NCI-H526 (cell line): ENCODE measurements at regions not wholly inside any gene's neighbourhood (a gene's known extent, or its start where the extent isn't known, plus 50 kb on each side); places are given as distances from the start of the nearest gene placed in this dataset.

Experiments used
- DNase-seq, 2 experiments: peaks; one replicate each; lab custom pipeline; 2025; lab: John Stamatoyannopoulos, UW

DNA sequence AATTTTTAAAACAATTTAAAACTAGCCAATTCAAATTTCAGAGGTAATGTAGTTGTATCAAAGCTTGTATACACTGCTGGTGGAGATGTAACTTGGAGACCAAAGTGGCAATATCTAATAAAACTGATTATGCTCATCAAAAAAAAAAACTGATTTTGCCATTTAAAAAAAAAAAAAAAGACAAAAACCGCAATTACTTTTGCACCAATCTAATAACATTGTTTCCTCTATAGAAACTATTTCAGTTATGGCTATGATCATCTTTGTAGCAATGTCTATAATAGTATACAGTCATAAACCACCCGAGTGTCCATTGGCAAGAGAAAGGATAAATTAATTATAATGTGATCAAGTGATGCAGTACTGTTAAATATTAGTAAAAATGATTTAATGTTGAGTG lies 149.3 kb upstream of the SEMA6D start:
- DNase-seq, result no peak

DNA sequence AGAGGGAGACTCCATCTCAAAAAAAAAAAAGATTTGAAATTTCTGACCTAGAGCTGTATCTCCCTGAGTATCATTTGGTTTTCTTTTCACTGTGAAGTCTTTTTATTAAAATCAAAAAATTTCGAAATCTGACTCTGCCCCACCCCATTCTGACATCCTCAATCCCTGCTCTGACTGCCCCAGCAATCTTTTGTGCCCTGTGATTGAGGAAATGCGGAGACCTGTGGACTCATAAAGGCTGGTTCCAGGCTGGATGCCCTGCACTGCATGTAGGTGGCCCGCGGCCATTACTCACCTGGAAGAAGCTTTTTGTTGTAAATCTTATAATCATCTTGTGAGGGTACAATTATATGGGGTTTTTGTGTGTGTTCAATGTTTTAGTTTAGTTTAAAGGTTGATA lies 147.3 kb upstream of the SEMA6D start:
- no peak for DNase-seq

DNA sequence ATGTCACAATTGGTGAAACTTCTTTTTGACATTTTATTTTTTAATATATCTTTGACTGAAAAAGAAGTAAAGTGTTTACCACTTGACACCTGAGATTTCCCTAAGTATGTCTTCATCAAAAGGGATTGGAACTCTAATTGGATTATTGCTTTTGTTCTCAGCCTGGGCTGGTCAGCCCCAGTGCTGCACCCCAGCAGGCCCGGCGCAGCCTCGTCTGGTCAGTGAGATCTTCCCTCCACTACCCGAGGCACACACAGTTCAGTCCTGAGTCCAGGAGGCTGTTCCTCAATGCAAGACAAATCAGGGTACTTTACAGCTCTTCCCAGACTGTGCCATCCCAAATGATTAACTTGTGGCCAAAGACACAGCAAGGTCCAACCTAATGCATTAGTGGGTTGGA lies 146.9 kb upstream of the SEMA6D start:
- no peak for DNase-seq

DNA sequence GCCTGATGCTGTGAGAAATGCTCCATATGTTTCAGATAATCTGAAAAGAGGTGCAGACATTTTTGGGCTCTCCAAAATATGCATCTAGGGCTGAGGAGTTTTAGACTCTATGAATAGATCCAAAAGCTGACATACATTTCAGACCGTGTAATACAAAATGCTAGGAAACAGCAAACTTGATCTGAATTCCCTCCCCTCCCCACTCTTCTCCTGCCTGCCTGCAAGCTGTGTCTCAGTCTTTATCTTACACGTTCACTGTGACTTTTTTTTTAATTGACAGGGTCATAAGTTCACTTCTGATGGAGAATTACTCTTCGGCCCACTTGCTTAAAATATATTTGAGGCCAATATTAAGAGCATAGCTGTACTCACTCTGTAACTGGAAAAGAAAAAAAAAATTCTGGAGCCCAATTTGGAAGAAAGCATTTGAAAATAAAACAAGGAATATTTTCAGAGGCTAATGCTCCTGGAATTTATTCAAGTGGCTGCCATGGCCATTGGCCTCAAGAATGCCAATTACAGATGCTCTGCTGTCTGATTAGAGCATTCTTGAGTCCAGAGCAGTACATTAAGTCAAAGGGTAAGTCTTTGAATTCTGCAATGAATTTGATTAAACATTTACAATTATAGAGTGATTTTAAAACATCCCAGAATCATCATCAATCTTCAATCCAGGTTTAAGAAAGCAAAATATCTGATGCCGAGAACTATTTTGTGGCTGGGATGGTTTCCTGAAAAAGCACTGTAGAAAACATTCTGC lies 146.2 kb upstream of the SEMA6D start:
- no peak for DNase-seq

DNA sequence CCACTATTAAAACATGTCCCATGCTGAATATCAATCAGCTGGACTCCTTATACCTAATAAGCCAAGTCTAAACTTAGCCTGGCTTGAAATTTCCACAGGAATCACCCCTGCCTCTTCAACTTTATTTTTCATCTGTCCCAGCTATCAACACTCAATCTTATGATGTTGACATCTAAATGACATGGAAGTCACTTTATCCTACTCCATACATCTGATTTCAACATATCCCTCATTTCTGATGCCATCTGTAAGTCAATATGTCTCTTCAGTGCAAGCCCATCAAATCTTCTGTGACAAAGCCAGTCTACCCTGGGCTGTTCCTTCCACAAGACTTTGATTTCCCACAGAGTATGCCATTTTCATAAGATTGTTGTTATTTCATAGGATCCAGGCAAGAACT lies 143.6 kb upstream of the SEMA6D start:
- no peak for DNase-seq

DNA sequence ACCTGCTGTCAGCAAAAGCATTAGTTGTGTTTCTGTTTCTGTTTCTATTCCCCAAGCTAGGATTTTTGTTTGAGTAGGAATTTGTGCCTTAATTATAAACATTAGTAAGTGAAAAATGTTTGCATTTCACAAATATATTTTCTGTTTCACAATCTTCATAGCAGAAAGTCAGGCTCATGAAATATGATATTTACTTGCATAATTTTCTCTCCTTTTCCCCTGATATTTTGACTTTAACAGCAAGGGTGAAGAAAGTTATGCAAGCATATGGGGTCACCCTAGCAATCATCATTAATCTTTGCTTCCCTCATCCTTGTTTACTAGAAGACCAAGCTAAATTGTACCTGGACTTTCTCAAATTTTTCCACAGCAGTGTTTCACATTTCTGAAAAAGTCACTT lies 140.3 kb upstream of the SEMA6D start:
- no peak for DNase-seq

DNA sequence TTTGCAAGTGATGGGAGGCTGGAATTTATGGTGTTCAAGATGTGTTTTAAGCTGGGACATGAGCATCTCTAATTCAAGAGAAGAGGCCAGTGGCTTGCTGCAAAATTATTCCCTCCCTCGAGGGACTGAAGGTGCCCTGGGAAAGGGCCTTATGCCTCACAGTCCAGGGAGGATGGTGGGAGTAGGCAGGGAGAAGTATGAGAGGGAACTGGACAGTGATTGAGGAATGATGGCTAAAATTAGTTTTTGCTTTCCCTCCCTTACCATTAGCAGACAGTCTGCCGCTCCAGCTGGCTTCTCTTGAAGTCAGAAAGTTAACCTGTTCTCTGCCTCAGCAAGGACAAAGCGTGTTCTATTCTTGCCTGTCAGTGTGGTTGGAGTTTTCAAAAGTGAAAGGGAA lies 139.8 kb upstream of the SEMA6D start:
- no peak for DNase-seq

DNA sequence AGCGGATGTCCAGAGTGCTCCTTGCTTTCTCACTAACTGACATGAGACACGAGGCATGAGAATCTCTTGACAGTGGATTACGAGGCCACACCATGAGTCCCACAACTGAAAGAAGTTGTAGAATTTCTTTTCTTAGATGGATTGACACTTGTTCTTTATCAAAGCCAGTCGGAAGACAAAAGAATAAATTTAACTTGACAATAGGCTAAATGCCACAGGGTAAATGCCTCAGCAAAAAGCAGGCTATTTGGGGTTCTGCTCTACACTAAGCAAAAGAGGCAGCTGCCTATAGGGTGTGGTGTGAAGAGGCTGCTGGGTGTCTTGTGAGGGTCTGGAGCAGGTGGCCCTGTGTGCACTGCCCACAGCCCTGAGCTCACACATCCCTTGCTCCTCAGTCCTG lies 135.1 kb upstream of the SEMA6D start:
- DNase-seq, result no peak

DNA sequence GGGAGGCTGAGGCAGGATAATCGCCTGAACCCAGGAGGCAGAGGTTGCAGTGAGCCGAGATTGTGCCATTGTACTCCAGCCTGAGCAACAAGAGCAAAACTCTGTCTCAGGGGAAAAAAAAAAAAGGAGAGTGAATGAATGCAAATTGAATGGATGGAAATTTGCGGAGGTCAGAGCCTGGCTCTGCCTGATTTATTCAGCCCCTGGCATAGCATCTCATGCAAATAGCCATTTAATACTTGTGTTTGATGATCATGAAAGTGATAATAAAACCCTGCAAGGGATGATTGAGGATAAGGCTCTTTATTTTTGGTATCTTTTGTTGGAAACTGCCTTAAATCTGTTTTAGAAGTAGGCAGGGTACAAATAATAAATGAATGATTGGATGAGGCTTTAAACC lies 133.0 kb upstream of the SEMA6D start:
- DNase-seq, result no peak

DNA sequence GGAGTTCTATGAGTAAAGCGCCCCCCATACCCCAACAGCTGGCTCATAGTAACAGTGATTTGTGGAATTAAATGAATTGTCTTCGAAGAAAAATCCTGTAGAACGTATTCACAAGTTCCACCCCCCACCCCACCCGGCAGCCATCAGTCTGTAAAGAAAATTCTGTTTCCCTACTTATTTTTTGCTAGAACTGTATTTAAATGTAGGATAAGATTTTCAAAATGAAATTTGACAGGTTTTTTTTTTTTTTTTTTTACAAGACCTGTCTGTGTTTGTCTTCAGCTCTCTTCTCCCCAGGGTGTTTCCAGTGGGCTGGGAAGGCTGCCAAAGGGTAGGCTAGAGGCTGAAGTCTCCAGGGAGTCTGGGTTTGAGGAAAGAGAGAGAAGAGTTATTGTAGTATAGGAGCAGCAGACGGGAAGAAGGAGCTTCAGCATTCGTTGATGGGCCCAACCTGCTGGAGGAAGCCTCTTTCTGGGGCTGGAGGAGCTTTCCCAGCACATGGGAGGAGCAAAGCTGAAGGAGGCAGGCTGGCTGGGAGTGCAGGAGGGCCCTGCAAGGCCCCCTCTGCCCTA lies 130.6 kb upstream of the SEMA6D start:
- DNase-seq, result no peak

DNA sequence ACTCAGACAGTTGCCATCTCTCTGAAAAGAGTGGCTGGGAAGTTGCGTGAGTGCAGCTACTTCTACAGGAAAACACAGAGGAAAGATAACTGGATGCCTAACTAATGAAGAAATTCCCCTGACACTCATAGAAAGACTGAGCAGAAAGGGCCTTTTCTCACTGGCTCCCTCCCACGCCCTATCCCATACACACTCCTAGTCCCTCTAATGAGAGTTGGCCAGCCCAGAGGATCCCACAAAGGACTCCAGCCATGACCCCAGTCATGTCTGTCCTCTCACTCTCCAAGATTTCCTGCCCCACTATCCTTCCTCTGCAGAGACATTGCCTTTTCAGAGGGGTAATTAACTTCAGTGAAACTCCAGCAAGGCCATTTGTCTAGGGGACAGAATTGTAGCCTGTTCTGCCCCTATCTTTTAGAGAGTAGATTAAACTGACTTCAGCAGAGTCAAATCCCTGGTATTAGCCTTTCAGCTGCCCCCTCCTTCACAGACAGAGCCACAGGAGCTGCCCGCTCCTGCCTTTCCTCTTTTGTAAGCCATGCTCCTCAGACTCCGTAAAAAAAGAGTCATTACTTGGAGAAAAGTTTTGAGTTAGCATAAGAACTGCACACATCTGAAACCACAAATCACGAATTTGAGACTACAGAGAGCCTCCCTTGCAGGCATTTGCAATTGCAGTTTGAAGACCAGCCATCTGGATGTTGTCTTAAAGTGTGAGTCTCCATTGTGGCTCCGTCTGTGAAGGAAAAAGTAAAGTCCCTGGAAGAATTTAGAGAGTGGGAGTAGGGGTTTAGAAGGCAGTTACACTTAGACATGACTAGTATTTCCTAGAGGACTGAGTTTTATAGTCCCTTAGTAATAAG lies 129.1 kb upstream of the SEMA6D start:
- no peak for DNase-seq

DNA sequence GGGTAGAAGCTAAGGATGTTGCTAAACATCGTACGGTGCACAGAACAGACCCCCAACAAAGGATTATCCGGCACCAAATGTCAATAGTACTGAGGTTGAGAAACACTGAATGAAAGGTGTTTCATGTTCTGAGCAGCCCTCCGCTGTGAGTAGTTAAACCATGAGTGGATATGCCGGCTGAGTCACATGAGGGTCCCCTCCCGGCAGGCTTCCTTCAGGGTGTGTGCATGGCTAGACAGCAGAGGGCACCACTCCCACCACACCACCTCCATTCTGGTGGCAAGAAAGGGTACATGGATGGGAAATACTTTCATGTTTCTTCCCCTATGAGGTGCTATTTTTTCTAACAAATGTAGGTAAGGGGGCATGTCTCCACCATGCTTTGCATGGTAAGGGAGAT lies 128.3 kb upstream of the SEMA6D start:
- DNase-seq, result no peak

DNA sequence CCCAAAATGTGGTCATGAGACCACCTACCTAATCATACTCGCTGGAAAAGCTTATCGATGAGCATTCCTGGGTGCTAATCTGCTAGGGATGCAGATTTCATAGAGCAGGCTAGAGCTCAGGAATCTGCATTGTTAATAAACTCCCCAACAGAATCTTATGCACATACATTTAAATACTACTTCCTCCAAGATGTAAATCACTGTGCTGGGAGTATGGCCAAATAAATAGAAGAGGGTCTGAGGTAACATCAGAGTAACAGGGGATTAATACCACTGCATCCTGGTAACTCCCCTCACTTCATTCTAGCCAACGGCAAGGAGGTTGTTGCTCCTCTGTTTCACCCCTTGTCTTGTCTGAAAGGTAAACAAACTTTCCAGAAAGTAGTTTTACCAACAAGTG lies 118.3 kb upstream of the SEMA6D start:
- DNase-seq, result no peak

DNA sequence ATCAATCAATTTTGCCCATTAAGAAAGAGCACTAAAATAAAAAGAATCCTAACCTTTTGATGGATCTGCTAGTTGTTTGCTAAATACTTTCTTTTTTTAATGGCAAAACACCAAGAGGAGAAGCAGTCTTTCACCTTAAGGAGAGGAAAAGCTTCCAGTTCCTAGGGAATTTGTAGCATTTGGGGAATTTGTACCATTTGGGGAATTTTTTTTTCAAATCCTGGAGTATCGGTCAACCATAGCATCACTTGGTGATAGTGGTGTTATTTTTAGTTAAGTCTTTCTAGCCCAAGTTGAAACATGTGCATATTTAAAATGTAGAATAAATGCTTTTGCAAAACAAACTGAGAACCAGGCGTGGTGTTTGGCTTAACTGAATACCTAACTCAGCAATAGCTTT lies 117.5 kb upstream of the SEMA6D start:
- no peak for DNase-seq

DNA sequence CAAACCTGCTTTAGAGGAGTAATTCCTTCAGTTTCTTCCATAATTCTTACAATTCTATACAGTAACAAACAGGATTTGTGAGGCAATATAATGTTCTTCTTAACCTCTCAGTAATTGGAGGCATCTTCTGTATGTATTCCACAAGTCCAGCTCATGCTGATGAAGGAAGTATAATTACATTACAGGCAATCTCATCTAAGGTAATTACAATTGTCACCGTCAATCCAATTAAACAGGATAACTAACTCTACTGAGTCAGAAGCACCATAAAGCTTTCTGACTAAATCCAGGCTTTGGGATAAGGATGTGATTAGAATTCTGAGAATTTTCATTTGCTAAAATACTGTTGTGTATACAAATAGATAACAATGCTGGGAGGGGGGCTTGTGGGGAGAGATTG lies 115.2 kb upstream of the SEMA6D start:
- no peak for DNase-seq

DNA sequence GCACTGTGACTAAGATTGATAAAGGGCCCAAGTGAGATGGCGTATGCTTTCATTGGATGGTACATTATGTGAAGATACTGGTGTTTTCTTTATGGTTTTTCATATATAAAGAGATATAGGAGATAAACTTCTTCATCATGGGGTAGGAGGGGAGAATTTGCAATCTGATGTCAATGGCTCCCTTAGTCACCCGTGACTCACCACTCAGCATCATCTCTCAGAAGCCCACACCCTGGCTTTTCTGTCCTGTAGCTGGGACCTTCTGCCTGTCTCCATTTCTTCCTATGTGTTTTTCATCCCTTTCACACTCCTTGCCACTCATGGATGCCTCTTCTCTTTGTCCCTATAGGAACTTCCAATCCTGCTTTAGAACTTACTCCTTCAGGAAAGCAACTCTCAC lies 114.3 kb upstream of the SEMA6D start:
- DNase-seq, result no peak

DNA sequence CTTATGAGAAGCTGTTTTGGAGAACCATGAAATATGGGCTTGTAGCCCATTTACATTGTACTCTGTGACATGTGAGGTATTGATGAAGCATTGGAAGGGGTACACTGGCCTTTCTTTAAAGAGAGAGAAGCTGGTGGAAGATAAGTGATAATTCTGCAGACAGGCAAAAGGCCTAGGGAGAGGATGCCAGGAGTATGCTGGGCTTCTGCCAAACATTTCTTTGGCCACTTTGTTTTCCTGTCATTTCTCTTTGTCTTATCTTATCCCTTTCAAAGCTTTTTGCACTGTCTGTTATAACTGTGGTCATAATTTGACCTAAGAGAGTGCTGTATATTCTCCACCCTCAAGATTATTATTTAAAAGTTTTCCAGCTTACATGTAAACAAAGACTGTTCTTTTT lies 109.6 kb upstream of the SEMA6D start:
- DNase-seq, result no peak

DNA sequence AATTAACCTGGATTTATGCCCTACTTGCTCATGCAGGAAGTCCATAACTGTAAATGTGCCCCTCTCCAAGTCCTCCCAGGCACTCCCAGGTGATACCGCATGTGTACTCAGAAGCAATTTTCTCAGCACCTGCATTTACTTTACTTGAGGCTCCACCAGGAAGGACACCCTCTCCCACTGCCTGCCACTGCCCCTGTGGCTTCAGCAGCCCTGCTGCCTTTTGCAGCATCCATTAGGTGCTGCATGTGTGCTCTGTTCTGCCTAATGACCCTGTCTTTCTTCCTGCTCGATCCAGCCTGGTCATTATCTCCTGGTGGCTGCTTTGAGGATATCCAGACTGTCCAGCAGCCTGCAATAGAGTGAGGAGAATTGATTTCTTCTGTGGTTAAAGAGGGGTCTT lies 107.6 kb upstream of the SEMA6D start:
- no peak for DNase-seq

DNA sequence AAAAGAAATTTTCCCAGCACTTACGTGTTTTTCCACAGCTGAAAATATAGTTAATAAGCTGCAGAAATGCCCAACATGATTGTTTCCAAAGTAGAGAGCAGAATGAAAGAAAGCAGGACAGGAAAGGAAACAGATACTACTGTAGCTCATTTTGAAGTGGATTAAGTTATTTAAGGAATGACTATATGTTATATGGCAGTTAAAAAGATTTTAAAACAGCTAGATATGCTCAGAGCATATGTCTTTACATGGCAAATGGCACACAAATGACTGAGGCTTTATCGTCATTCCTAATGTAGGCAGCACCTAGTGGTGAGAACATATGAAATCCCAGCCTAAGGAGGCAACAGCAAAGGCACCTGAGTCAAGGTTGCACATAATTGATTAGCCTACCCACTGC lies 106.6 kb upstream of the SEMA6D start:
- DNase-seq, result no peak

DNA sequence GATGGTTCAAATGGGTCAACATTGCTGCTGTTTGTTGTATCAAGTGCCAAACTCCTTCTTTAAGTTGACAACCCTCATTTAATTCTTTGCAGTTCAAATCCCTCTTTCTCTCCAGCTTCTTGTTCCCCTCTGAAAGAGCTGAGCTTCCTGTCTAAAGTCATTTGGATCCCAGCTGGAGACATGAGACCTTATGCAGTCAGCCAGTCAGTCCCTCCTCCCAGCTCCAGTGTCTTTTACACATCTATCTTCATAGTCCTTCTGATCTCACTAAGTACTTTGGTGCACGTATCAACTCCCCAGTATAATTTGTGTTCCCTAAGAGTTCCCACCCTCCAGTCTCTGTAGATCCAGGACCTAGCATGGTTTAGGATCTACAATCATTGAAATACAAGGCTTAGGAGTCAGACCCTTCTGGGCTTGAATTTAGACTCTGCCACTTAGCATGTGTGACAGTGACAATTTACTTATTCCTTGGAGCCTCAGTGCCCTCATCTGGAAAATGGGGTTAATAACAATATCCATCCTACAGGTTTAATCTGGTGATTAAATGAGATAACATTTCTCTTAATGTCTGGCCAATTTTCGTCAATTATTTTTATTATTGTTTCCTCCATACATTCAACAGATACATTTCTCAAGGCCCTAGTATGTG lies 102.8 kb upstream of the SEMA6D start:
- no peak for DNase-seq

DNA sequence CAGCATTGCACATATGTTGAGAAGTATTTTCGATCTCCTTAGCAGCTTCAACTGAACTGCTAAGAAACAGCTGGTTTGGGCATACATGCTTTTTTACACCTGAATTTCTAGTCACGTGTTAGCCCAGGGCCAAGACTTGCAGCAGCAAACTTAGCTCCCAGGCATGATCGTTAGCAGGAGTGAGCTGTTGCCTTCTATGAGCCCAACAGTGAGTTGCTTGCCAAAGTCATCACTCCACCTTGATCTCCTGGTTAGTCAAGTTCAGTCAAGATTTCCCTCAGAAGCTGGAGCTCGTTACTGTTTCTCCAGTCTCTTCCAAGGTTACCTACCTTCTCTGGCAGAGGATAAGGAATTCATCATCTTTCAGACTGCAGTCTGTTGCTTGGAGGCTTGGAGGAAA lies 100.4 kb upstream of the SEMA6D start:
- no peak for DNase-seq

DNA sequence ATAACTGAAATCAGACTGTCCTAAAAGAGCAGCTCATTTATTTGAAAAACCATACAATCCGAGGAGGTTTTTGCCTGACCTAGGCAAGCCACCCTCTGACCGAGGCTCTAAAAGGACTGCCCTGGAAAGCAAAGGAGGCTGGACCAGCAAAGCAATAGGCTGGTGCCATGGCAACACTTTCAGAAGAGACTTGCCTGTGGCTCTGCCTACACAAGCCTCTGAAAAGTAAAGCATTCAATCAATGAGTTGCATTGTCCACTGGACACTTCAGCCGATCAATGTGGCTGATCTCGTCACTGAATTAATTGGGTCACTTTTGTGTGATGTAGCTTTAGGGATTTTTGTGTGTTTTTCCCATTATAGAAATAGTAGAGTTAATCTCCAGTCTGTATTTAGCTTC lies 99.1 kb upstream of the SEMA6D start:
- DNase-seq, result no peak
